ENCODE measurements at regions not wholly inside any gene's neighbourhood (a gene's known extent, or its start where the extent isn't known, plus 50 kb on each side); places are given as distances from the start of the nearest gene placed in this dataset.

GRCh38 chr7:36021917-36022550, 131.0 kb upstream of the EEPD1 start:
- no peak for DNase-seq (ENCODE audit: extremely low spot score, unreplicated experiment)
- Mint-ChIP-seq H3K4me1 (ENCODE audit: unreplicated experiment) (no peaks in the 10 kb centered on the region), H3K4me3 (ENCODE audit: unreplicated experiment) (no peak overlapping the region), H3K27ac (ENCODE audit: unreplicated experiment) (no peak overlapping the region), H3K36me3 (ENCODE audit: unreplicated experiment) (no peaks in the 10 kb centered on the region), H3K27me3 (ENCODE audit: unreplicated experiment) (peaks cover 26% of the 10 kb centered on the region), H3K9me3 (ENCODE audit: unreplicated experiment) (peaks cover 5% of the 10 kb centered on the region)
- no peak for TF ChIP-seq CTCF (IDR thresholded peaks at IDR 0.05)

- no peak for TF ChIP-seq CTCF (IDR thresholded peaks at IDR 0.05)
- no peaks in the 10 kb centered on the region for H3K4me1 Mint-ChIP-seq (ENCODE audit: unreplicated experiment)
- H3K9me3 Mint-ChIP-seq (ENCODE audit: unreplicated experiment), result peaks cover 5% of the 10 kb centered on the region
- H3K27ac Mint-ChIP-seq (ENCODE audit: unreplicated experiment), result no peak overlapping the region
- no peaks in the 10 kb centered on the region for H3K36me3 Mint-ChIP-seq (ENCODE audit: unreplicated experiment)
- DNase-seq (ENCODE audit: extremely low spot score, unreplicated experiment), result no peak
- H3K4me3 Mint-ChIP-seq (ENCODE audit: unreplicated experiment), result no peak overlapping the region
- H3K27me3 Mint-ChIP-seq (ENCODE audit: unreplicated experiment), result peaks cover 35% of the 10 kb centered on the region
Observed at GRCh38 chr7:36023033-36023560, 130.0 kb upstream of the EEPD1 start.

- Mint-ChIP-seq H3K27me3 (ENCODE audit: unreplicated experiment) (peaks cover 53% of the 10 kb centered on the region), H3K36me3 (ENCODE audit: unreplicated experiment) (no peaks in the 10 kb centered on the region), H3K9me3 (ENCODE audit: unreplicated experiment) (peaks cover 5% of the 10 kb centered on the region), H3K4me3 (ENCODE audit: unreplicated experiment) (no peak overlapping the region), H3K4me1 (ENCODE audit: unreplicated experiment) (no peaks in the 10 kb centered on the region), H3K27ac (ENCODE audit: unreplicated experiment) (no peak overlapping the region)
- TF ChIP-seq CTCF (IDR thresholded peaks at IDR 0.05), result no peak
- no peak for DNase-seq (ENCODE audit: extremely low spot score, unreplicated experiment)
Observed at GRCh38 chr7:36025190-36025589, 127.9 kb upstream of the EEPD1 start.

- DNase-seq (ENCODE audit: extremely low spot score, unreplicated experiment), result no peak
- Mint-ChIP-seq H3K27me3 (ENCODE audit: unreplicated experiment) (peaks cover 79% of the 10 kb centered on the region), H3K9me3 (ENCODE audit: unreplicated experiment) (peaks cover 5% of the 10 kb centered on the region), H3K27ac (ENCODE audit: unreplicated experiment) (no peak overlapping the region), H3K36me3 (ENCODE audit: unreplicated experiment) (no peaks in the 10 kb centered on the region), H3K4me3 (ENCODE audit: unreplicated experiment) (no peak overlapping the region), H3K4me1 (ENCODE audit: unreplicated experiment) (peaks cover 11% of the 10 kb centered on the region)
- no peak for TF ChIP-seq CTCF (IDR thresholded peaks at IDR 0.05)
Observed at GRCh38 chr7:36029311-36029710, 123.7 kb upstream of the EEPD1 start.

- peaks cover 5% of the 10 kb centered on the region for H3K9me3 Mint-ChIP-seq (ENCODE audit: unreplicated experiment)
- no peak for TF ChIP-seq CTCF (IDR thresholded peaks at IDR 0.05)
- no peak overlapping the region for H3K4me3 Mint-ChIP-seq (ENCODE audit: unreplicated experiment)
- peaks cover 73% of the 10 kb centered on the region for H3K27me3 Mint-ChIP-seq (ENCODE audit: unreplicated experiment)
- DNase-seq (ENCODE audit: extremely low spot score, unreplicated experiment), result no peak
- H3K27ac Mint-ChIP-seq (ENCODE audit: unreplicated experiment), result no peak overlapping the region
- H3K36me3 Mint-ChIP-seq (ENCODE audit: unreplicated experiment), result no peaks in the 10 kb centered on the region
- peaks cover 11% of the 10 kb centered on the region for H3K4me1 Mint-ChIP-seq (ENCODE audit: unreplicated experiment)
Observed at GRCh38 chr7:36029853-36030515, 123.1 kb upstream of the EEPD1 start.
